SIG-M5 treated with dmso at 0.1 percent for 504 hours (cell line): ENCODE measurements at regions not wholly inside any gene's neighbourhood (a gene's known extent, or its start where the extent isn't known, plus 50 kb on each side); places are given as distances from the start of the nearest gene placed in this dataset.

ENCODE experiments used
- DNase-seq: peaks from one replicate; lab custom pipeline; 2025; ENCODE audit not compliant: unreplicated experiment; lab: John Stamatoyannopoulos, UW

DNA sequence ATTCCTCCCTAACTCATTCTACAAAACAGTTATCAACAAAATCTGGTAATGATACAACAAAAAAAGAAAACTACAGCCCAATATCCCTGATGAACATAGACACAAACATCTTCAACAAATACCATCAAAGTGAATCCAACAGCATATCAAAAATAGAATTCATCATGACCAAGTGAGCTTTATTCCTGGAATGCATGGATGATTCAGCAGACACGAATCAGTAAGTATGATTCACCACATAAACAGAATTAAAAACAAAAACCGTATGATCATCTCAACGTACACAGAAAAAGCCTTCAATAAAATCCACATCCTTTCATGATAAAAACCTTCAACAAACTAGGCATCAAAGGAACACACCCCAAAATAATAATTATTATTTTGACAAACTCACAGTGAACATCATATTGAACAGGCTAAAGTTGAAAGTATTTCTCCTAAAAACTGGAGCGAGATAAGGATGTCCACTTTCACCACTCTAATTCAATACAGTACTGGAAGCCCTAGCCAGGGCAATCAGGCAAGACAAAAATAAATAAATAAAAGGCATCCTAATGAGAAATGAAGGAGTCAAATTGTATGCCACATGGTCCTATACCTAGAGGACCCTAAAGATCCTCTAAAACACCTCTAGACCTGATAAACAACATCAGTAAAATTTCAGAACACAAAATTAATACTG, 305.1 kb upstream of the RGMB start:
- no peak for DNase-seq

DNA sequence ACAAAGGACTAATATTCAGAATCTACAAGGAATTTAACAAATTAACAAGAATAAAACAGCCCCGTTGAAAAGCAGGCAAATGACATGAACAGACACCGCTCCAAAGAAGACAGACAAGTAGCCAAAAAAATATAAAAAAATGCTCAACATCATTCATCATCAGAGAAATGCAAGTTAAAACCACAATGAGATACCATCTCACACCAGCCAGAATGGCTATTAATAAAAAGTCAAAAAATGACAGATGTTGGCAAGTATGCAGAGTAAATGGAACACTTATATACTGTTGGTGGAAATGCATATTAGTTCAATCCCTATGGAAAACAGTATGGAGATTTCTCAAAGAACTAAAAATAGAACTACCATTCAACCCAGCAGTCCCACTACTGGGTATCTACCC, 302.7 kb upstream of the RGMB start:
- DNase-seq, result no peak

GRCh38 chr5:98471458-98471857, 302.0 kb upstream of the RGMB start:
- no peak for DNase-seq

GRCh38 chr5:98474216-98474615, 299.2 kb upstream of the RGMB start:
- no peak for DNase-seq

- DNase-seq, result no peak
Observed at GRCh38 chr5:98474782-98475181, 298.7 kb upstream of the RGMB start.

- DNase-seq, result no peak
Observed at GRCh38 chr5:98482321-98483300, 290.9 kb upstream of the RGMB start.

- no peak for DNase-seq
Observed at GRCh38 chr5:98483301-98483685, 290.2 kb upstream of the RGMB start.

GRCh38 chr5:98489021-98489420, 284.4 kb upstream of the RGMB start:
- DNase-seq, result no peak

DNA sequence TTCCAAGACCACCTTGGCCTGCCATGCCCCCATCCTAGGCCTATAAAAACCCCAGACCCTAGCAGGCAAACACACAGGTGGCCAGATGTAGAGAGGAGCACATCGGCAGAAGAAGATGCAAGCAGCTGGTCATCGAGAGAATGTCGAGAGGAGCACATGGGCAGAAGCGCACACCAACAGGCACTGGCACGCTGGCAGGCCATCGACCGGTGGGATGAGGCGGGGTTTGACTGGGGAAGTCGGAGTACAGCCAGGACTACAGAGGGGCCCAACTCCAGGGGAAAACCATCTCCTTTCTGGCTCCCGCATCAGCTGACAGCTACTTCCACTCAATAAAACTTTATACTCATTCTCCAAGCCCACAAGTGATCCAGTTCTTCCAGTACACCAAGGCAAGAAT, 283.1 kb upstream of the RGMB start:
- no peak for DNase-seq

DNA sequence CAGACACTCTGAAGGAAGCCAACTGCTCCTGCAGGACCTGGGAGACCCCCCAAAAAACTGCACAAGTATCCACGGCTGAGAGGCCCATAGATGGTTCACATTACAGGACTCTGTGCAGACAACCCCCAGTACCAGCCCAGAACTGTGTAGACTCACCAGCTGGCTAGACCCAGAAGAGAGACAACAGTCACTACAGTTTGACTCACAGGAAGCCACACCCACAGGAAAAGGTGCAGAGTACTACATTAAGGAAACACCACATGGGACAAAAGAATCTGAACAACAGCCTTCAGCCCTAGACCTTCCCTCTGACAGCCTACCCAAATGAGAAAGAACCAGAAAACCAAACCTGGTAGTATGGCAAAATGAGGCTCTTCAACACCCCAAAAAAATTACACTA, 281.2 kb upstream of the RGMB start:
- no peak for DNase-seq

DNA sequence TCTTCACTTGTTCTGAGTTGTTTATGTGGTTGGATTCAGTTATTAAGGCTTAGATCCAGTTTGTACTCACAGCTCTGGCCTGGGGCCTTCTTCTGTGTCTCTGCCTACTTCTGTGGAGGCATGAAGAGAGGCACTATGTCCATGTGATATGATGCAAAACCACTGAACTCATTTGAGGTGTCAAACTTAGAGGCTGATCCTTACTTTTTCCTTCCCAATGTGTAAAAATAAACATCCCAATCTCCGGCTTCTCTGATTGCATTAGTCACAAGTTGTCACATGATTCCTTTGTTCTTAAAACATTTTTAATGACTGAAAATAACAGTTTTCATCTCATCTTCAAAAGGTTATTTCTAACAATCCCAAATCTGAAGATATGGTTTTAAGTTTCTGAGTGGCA, 276.0 kb upstream of the RGMB start:
- DNase-seq, result no peak

DNA sequence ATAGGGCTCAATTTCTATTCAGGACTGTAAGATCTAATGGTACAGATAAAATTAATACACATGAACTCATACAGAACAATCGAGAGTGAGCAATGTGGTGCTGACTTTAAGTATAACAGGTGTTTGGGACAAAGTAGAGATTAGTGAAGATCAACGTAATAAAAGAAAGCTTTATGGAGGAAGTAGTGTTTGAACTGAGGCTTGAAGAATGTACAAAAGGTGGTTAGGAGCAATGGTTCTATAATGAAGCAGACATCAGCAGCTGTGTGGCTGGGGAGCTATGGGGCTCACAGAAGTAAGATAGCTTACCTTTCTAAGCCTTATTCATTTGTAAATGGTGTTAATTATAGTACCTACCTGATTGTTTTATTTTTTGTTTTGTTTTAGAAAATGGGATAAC, 275.4 kb upstream of the RGMB start:
- DNase-seq, result no peak

DNA sequence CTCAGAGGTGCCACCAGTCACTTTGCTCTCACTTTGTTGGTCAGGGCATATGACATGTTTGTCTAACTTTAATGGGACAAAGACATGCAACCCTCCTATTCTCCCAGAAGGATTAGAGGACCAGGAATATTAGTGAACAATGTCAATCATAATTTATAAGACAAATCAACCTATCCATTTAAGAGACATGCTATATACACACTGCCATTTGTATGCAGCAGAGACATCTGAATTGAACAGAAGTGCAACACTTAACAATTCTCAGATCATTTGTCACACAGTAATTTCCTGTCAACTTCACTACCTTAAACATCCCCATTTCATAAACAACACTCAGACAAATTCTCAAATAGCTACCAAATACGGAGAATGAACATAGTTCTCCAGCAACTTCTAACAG, 273.6 kb upstream of the RGMB start:
- no peak for DNase-seq

DNA sequence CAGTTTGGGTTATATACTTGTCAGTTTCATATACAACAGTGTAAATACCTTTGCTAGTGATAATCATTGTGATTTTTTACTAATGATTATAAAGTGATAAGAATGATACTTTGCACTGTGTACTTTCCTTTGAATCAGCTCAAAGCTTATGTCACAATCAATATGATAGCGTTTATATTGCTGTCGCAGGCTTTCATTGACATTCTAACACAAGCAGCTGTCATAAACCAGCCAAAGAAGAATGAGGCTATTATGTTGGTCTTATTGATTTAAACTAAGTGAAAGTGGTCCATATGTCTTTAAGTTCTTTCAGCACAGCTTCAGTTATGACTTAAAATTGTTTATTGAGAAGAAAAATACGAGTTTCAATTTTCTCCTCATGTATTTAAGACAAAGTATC, 272.7 kb upstream of the RGMB start:
- DNase-seq, result no peak

DNA sequence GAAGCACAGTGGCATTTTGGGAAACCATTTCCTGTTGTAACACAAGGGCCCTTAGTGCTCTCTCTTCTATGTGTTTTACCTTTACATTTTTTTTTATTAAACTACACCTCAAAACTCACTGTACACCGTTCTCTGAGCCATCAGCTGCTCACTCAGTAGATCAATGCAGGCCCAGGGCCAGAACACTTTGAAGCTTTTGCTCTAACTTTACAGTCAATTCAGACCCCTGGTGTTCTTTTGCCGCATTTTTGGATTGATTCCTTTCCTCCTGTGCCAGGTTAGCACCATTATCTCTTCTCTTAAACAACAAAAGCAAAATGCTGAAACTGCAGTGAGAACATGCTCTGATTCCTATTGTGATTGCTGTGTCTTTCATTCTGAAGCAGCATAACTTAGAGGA, 269.8 kb upstream of the RGMB start:
- no peak for DNase-seq

DNA sequence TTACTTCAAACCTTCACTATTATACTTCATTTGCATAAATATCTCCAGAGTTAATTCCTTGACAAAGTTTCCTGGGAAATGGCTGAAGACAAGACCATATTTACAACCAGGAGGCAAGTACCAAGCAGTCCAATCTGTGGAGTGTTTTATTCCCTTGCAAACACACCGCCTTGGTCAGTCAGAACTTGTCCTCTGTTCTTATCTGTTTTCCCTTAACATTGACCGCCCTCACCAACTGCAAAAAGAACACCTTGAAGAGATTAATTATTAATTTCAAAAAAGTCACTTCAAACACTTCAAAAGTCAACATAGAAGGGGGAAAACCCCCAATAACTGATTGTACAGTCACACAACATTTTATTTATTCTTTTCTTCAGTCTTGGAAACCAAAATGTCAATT, 269.0 kb upstream of the RGMB start:
- no peak for DNase-seq

DNA sequence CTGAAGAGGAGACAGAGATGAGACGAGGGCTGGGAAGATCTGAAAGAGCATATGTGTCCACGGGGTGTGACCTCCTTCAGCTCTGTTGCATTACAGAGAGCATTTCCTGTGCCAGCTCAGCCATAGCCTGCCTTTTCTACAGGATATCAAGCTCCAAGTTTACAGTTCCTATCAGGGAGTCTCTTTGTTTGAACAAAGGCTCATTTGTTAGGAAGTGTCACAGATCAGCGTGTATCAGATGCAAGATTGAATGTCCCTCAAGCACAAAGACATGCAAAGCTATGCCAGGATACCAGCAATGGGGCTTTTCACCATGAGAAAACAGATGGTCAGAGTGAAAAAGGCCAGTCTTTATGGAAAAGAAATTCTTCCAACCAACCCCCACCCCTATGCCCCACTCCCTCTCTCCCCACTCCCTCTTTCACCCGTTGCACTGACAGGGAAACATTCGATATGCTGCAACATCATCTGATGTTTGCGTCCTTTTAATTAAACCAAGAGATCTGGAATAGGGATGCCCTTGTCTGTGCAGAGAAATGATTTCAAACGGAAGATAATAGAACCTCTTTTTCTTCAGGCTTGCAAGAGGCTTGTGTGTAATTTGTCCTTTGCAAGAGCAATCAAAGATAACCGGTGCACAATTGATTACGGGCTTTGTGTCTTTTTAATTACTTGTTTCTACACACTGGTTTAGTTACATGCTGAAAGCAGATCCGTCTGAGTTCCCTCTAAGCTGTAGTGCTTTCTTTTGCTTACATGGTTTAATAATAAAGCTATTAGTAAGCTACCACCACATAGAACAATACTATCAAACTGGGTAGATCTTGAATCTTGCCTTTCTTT, 263.1 kb upstream of the RGMB start:
- DNase-seq, result no peak

- no peak for DNase-seq
Observed at GRCh38 chr5:98513380-98513779, 260.1 kb upstream of the RGMB start.

DNA sequence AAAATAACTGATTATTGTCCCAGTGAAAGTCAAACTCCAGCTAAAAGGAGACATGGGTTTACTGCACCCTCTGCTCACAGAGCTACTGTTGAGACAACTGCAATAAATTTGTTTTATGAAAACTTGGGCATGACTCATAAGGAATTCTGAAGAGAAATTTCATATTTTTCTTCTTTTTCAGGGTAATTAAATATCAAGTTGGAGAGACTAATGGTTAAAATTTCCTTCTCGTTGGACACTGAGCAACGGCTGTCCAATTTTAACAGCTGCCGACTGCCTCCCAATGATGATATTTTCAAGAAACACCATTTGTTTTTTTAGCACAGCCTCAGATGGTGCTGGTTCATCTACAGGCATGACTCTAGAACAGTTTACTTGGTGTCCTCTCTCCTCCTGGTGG, 259.2 kb upstream of the RGMB start:
- DNase-seq, result no peak

- DNase-seq, result no peak
Observed at GRCh38 chr5:98516701-98517100, 256.8 kb upstream of the RGMB start.

DNA sequence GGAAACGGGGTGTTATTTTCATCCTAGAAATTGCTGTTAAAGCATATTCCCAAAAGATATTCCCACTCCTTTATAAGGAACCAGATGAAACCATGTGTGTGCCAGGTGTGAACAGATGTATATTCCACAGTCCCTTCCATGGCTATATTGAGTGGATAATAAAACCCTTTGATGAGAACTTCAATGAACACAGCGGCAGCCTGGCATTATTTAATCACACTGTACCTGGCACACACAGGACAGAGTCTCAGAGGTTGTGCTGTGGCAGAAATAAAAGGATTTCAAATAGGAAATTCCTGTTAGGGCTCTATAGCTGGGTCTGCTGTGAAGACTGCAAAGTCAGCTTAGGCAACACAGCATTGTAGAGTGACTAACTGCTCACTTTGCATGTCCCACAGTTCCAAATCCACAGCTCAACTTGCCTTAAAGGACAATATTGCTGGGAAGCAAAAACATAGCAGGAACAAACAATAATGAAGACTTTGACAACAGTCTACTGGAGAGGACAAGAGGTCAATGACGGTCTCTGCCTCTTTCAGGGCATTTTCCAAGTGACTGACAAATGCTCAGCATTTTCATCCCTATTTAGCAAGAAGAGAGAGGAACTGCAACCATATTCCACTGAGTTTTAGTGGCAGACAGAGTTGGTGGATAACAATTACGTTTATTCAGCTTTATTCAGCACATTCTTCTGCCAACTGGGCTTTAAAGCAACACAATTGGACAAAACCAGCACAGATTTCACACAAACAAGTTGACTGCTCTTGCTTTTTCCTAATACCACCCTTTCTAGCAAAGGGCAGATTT, 255.7 kb upstream of the RGMB start:
- DNase-seq, result no peak
